Skeletal muscle satellite cell (primary cell): ENCODE measurements at regions not wholly inside any gene's neighbourhood (a gene's known extent, or its start where the extent isn't known, plus 50 kb on each side); places are given as distances from the start of the nearest gene placed in this dataset.

ENCODE experiments used
- H3K27me3 ChIP-seq: 2 replicates; pipeline ENCODE4 v1.7.0; 2013; ENCODE audit warnings: low read length; ENCODE audit not compliant: control insufficient read depth, insufficient read depth
- H3K36me3 ChIP-seq: 2 replicates; pipeline ENCODE4 v1.7.0; 2013; ENCODE audit warnings: mild to moderate bottlenecking, control low read depth, low read length; ENCODE audit not compliant: insufficient read depth
- H3K4me1 ChIP-seq: 2 replicates; pipeline ENCODE4 v1.7.0; 2013; ENCODE audit warnings: low read length; ENCODE audit not compliant: control insufficient read depth, insufficient read depth
- H3K4me2 ChIP-seq: 2 replicates; pipeline ENCODE4 v1.7.0; 2013; ENCODE audit warnings: mild to moderate bottlenecking, low read length
- H3K4me3 ChIP-seq: 2 replicates; pipeline ENCODE4 v1.7.0; 2013; ENCODE audit warnings: low read length
- H3K9ac ChIP-seq: 2 replicates; pipeline ENCODE4 v1.7.0; 2013; ENCODE audit warnings: mild to moderate bottlenecking, low read depth, low read length, moderate library complexity
- H3K9me3 ChIP-seq: replicated peaks from 2 replicates; pipeline ENCODE4 v1.7.0; 2013; ENCODE audit warnings: mild to moderate bottlenecking, control low read depth, low read length

- Histone ChIP-seq H3K4me3 (no peak overlapping the region), H3K9ac (no peak overlapping the region), H3K4me1 (no peaks in the 10 kb centered on the region), H3K4me2 (no peak overlapping the region), H3K36me3 (no peaks in the 10 kb centered on the region), H3K9me3 (no peaks in the 10 kb centered on the region), H3K27me3 (peaks cover 26% of the 10 kb centered on the region)
These were observed 58.3 kb upstream of the NEK6 start for GRCh38 chr9:124199474-124199873.

GRCh38 chr9:124202447-124202971, 55.2 kb upstream of the NEK6 start:
- H3K36me3 ChIP-seq: no peaks in the 10 kb centered on the region
- no peak overlapping the region for H3K4me3 ChIP-seq
- no peak overlapping the region for H3K9ac ChIP-seq
- peaks cover 32% of the 10 kb centered on the region for H3K27me3 ChIP-seq
- no peaks in the 10 kb centered on the region for H3K9me3 ChIP-seq
- H3K4me2 ChIP-seq: no peak overlapping the region
- H3K4me1 ChIP-seq: no peaks in the 10 kb centered on the region

- H3K9me3 ChIP-seq: no peaks in the 10 kb centered on the region
- H3K4me1 ChIP-seq: peaks cover 4% of the 10 kb centered on the region
- H3K4me3 ChIP-seq: no peak overlapping the region
- no peak overlapping the region for H3K9ac ChIP-seq
- H3K36me3 ChIP-seq: no peaks in the 10 kb centered on the region
- H3K27me3 ChIP-seq: peaks cover 29% of the 10 kb centered on the region
- no peak overlapping the region for H3K4me2 ChIP-seq
These were observed 51.9 kb upstream of the NEK6 start for GRCh38 chr9:124205686-124206352.

GRCh38 chr9:124206391-124206790, 51.4 kb upstream of the NEK6 start:
- Histone ChIP-seq H3K4me3 (no peak overlapping the region), H3K9me3 (no peaks in the 10 kb centered on the region), H3K9ac (no peak overlapping the region), H3K4me2 (no peak overlapping the region), H3K36me3 (no peaks in the 10 kb centered on the region), H3K27me3 (peaks cover 29% of the 10 kb centered on the region), H3K4me1 (peaks cover 10% of the 10 kb centered on the region)
